Breast epithelium (tissue), 4 donors: ENCODE measurements at regions not wholly inside any gene's neighbourhood (a gene's known extent, or its start where the extent isn't known, plus 50 kb on each side); places are given as distances from the start of the nearest gene placed in this dataset.

Source experiments
- DNase-seq, 2 donors: peaks; one replicate each; pipeline ENCODE4 v3.0.0-alpha.2; 2019; ENCODE audit warnings: low spot score in 2 of 2
- H3K27ac ChIP-seq, 2 donors: fragments of 200-600 bp; sonication (generic) in 1 of 2; one replicate each; pipeline ENCODE4 v1.5.1; 2016 to 2019; ENCODE audit warnings: mild to moderate bottlenecking in 1 of 2
- H3K27me3 ChIP-seq, 2 donors: fragments of 200-600 bp; sonication (generic) in 1 of 2; one replicate each; pipeline versions ENCODE4 v1.5.1 to v1.6.0; 2017 to 2019; ENCODE audit warnings: control low read depth in 1 of 2, mild to moderate bottlenecking in 1 of 2
- H3K36me3 ChIP-seq: fragments of 200-600 bp; one replicate; pipeline ENCODE4 v1.5.1; 2019
- H3K4me1 ChIP-seq, 2 donors: fragments of 200-600 bp; sonication (generic); one replicate each; pipeline ENCODE4 v1.5.1; 2016 to 2019; ENCODE audit warnings: control low read depth in 1 of 2
- H3K4me3 ChIP-seq, 3 donors: fragments of 200-600 bp; sonication (generic); 1 replicate in 2 of 3; 2 replicates in 1 of 3; pipeline ENCODE4 v1.5.1; 2016 to 2019; ENCODE audit warnings: mild to moderate bottlenecking in 3 of 3, moderate library complexity in 2 of 3
- H3K9me3 ChIP-seq, 2 donors: fragments of 200-600 bp; sonication (generic) in 1 of 2; one replicate each; pipeline ENCODE4 v1.5.1; 2016 to 2019; ENCODE audit warnings: control low read depth in 1 of 2
- POLR2A ChIP-seq: fragments of 450-650 bp; IDR thresholded peaks from one replicate; pipeline ENCODE4 v1.6.1; 2016; ENCODE audit warnings: antibody characterized with exemption, mild to moderate bottlenecking, moderate library complexity
- POLR2AphosphoS5 ChIP-seq, 3 donors: sonication (generic); formaldehyde crosslinking; IDR thresholded peaks; one replicate each; pipeline ENCODE4 v1.6.1; 2017; ENCODE audit warnings: antibody characterized with exemption in 3 of 3
- intact Hi-C: fragments of 100-400 bp; cut with DNase I; formaldehyde crosslinking; loops from one replicate; pipeline ENCODE4 v1.15.1; 2023; ENCODE audit warnings: low total_unique reads
- TF ChIP-seq, protein P1 (sequence below), 3 donors: fragments of 450-650 bp; IDR thresholded peaks; one replicate each; pipeline ENCODE4 v1.5.1; 2016 to 2017; ENCODE audit warnings: antibody characterized with exemption in 3 of 3, mild to moderate bottlenecking in 3 of 3, moderate library complexity in 3 of 3

DNA sequence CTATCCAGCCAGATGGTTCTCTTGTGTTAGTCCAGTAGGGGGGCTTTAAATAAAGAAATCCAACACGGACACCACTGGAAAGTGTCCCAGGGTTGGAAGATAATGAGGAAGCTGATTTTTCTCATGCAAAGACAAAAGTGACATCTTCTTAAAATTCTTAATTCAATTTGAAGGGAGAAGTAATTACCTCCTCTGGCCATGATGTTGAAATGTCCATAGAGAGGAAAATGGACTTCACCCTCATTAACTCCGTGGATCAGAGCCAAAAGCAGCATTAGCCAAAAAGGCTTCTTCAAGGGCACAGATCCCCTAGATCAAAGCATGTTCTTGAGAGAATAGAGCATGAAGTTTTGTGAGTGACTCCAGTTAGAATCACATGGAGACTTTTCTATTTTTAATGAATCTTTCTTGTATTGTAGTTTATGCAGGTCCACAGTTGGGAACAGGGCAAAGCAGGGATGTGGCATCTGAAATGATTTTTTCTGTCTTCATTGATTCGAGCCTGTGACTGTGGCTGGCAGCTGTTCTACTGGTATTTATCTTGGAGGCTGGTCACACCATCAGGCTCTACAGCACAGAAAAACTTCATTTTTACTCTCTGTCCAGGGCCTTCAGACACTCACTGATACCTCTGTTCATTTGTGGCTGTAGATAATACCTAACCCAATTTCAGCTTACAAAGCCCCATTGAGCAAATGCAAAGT is 1002.5 kb downstream of the AACS start:
- TF ChIP-seq POLR2AphosphoS5 (IDR thresholded peaks at IDR 0.05) (no peak), POLR2A (no peak)
- TF ChIP-seq, protein P1, sequence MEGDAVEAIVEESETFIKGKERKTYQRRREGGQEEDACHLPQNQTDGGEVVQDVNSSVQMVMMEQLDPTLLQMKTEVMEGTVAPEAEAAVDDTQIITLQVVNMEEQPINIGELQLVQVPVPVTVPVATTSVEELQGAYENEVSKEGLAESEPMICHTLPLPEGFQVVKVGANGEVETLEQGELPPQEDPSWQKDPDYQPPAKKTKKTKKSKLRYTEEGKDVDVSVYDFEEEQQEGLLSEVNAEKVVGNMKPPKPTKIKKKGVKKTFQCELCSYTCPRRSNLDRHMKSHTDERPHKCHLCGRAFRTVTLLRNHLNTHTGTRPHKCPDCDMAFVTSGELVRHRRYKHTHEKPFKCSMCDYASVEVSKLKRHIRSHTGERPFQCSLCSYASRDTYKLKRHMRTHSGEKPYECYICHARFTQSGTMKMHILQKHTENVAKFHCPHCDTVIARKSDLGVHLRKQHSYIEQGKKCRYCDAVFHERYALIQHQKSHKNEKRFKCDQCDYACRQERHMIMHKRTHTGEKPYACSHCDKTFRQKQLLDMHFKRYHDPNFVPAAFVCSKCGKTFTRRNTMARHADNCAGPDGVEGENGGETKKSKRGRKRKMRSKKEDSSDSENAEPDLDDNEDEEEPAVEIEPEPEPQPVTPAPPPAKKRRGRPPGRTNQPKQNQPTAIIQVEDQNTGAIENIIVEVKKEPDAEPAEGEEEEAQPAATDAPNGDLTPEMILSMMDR (IDR thresholded peaks at IDR 0.05) = no peak
- Histone ChIP-seq H3K36me3 (no peaks in the 10 kb centered on the region), H3K27me3 (no peaks in the 10 kb centered on the region), H3K27ac (no peak overlapping the region), H3K4me3 (no peak overlapping the region), H3K4me1 (no peaks in the 10 kb centered on the region), H3K9me3 (peaks cover 18 to 37% of the 10 kb centered on the region in 2 donors)
- no peak for DNase-seq
- intact Hi-C loops = no loop called here

DNA sequence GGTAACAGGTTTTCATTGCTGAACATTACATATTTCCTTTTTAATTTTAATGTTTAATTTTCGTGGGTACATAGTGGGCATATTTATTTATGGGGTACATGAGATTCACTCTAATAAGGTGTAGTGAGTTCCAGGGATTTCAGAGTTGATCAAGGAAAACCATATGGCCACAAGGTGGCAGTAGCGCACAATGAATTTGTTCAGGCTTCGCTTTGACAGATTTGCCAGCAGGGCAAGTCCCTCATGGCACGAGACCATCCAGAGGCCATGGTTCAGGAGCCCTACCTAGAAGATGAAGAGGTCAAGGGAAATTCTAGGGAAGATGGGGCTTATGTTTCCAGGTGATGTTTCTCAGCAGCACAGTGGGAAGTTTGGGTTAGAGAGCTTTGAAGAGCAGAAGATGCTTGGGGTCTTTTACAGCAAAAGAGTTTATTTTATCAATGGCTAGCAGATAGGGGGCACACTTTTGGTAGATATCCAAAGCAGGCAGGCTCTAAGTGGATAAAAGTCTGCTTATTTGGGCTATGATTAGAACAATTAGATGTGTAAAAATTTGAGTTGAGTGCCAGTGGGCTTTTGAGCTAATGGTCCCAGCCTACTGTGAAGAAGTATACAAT is 1004.4 kb downstream of the AACS start:
- Histone ChIP-seq H3K4me1 (no peaks in the 10 kb centered on the region), H3K27me3 (no peaks in the 10 kb centered on the region), H3K9me3 (peaks cover 18 to 43% of the 10 kb centered on the region in 2 donors), H3K36me3 (no peaks in the 10 kb centered on the region), H3K27ac (no peak overlapping the region), H3K4me3 (no peak overlapping the region)
- intact Hi-C loops = no loop called here
- DNase-seq = no peak
- no peak for TF ChIP-seq POLR2A
- no peak for TF ChIP-seq POLR2AphosphoS5 (IDR thresholded peaks at IDR 0.05)
- TF ChIP-seq, protein P1 (IDR thresholded peaks at IDR 0.05) = no peak

DNA sequence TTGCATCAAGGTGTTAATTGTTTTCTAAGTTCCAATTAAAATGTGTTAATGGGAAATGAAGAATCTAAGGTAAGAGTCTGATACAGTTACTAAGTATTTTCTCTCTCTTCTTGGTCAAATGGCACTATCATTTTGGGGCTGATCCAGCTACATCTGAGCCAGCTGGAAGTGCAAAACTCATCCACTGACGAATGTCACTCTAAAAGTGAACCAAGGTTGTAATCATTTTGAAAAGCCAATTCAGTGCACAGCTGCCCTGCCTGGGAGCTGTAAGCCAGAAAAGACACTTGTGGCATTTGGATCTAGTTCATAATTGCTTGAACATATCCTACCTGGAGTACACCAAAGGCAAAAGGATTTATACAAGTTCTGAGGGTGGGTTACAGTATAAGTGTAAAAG is 1011.3 kb downstream of the AACS start:
- no peak for DNase-seq
- Histone ChIP-seq H3K27ac (no peak overlapping the region), H3K27me3 (no peaks in the 10 kb centered on the region), H3K36me3 (no peaks in the 10 kb centered on the region), H3K4me1 (no peaks in the 10 kb centered on the region), H3K4me3 (no peak overlapping the region), H3K9me3 (peaks cover 3 to 10% of the 10 kb centered on the region in 2 donors)
- intact Hi-C loops = no loop called here
- TF ChIP-seq POLR2A (no peak), POLR2AphosphoS5 (IDR thresholded peaks at IDR 0.05) (no peak)
- TF ChIP-seq, protein P1 (IDR thresholded peaks at IDR 0.05) = no peak

DNA sequence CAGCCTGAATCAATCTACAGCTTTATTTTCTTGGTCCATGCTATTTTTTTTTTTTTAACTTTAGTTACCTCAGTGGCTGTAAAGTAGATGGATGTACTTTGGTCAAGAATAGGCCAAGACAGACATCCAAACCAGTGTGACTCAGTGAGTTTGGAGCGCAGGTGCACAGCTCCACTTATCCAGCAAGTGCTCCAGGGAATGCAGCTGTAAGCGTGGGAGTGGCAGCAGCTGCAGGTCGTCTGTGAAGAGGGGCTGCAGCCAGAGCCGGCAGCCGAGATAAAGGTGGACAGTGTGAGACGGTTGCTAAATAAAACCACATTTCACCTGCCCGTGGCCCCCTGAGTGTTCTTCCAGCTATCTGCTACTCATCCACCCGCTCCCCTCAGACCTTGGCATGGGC is 1018.7 kb downstream of the AACS start:
- no peak overlapping the region for H3K4me3 ChIP-seq
- H3K27ac ChIP-seq = no peak overlapping the region
- H3K9me3 ChIP-seq = no peaks in the 10 kb centered on the region
- no peaks in the 10 kb centered on the region for H3K4me1 ChIP-seq
- H3K27me3 ChIP-seq = no peaks in the 10 kb centered on the region
- intact Hi-C loops = no loop called here
- TF ChIP-seq POLR2A = no peak
- TF ChIP-seq, protein P1 (IDR thresholded peaks at IDR 0.05) = no peak
- TF ChIP-seq POLR2AphosphoS5 (IDR thresholded peaks at IDR 0.05) = no peak
- no peaks in the 10 kb centered on the region for H3K36me3 ChIP-seq
- no peak for DNase-seq

DNA sequence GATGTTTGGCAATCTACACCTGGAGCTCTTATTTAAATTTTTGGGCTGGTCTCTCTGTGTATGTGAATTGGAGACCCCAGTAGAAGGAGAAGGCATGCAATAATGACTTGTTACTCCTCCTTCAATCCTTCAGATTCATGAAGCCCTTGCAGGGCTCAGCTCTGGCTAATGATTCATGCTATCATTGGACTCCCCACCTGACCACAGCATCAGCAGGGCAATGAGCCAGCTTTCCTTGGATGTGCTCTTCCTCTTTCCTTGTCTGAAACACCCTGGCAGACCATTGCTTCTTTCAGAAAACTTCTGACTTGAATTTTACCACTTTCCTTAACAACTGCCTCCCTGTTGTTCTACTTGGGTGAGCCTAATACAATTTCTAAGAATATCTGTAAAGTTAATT is 1019.2 kb downstream of the AACS start:
- H3K36me3 ChIP-seq = no peaks in the 10 kb centered on the region
- DNase-seq = no peak
- H3K27ac ChIP-seq = no peak overlapping the region
- H3K27me3 ChIP-seq = no peaks in the 10 kb centered on the region
- H3K4me1 ChIP-seq = no peaks in the 10 kb centered on the region
- no peak for TF ChIP-seq POLR2AphosphoS5 (IDR thresholded peaks at IDR 0.05)
- TF ChIP-seq, protein P1 (IDR thresholded peaks at IDR 0.05) = no peak
- TF ChIP-seq POLR2A = no peak
- no peaks in the 10 kb centered on the region for H3K9me3 ChIP-seq
- H3K4me3 ChIP-seq = no peak overlapping the region
- intact Hi-C loops = no loop called here
